ENCODE measurements at regions not wholly inside any gene's neighbourhood (a gene's known extent, or its start where the extent isn't known, plus 50 kb on each side); places are given as distances from the start of the nearest gene placed in this dataset.
"Not testable (repeated sequence)": the region's sequence is repeated elsewhere in the genome, so short reads cannot be mapped to it uniquely, and the experiment has no call there.

DNA sequence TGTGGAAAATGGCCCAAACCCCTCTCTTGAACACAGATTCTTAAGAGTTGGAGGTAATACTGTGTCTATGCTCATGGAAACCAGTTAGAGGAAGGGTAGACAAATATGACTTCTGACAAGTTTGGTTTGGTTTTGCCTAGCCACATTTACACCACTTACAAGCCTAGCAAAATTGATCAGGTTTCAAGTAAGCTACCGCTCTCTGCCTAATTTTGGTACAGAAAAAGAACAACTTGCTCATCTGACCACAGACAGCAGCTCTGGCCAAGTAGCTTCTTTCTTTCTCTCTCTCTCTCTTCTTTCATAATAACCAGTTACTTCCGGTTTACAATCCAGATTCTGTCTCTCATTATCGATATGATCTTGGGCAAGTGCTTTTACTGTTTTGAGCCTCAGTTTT is 260.0 kb downstream of the GLUD2 start:
- peak; percentile 84 for DNase-seq

DNA sequence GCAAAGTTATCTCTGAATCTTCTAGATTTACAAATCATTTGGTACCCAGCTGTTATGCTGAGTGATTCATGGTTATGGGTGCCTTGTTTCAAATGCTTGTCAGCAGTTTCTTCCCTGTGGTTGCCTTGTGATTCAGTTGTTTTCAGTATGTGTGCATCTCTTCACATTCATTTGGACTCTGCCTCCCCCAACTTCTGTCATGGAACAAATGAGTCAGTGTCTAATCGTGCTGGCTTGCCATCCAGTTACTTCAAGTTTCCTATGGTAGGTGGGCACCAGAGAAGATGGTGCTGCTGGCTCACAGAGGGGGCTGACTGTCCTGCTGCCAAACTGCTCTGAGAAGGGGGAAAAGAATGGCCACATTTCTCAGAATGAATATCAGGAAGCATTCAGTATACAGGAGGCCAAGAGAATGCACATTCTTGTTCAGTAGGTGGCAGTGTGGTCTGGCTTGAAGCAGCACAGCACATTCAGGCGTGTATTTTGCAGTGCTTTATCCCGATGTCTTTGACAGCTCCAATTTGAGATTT is 260.9 kb downstream of the GLUD2 start:
- DNase-seq, result peak; percentile 94

DNA sequence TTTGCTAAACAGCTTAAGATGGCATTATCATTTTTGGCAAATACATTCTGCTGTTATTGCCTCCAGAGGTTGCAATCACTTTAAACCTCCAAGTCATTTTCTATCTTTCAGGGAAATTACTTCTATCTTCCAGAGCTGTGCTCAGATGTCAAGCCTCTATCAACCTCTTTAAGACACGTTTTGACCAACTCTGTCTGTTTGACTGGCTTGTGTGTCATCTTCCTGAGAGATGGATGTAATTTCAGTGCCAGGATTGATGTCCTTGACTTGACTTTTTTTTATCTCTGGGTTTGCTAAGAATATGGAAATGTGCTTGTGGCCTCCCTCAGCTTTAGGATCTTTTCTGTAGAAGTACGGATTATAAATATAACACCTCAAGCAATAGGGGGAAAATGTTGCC is 263.4 kb downstream of the GLUD2 start:
- no peak for DNase-seq

DNA sequence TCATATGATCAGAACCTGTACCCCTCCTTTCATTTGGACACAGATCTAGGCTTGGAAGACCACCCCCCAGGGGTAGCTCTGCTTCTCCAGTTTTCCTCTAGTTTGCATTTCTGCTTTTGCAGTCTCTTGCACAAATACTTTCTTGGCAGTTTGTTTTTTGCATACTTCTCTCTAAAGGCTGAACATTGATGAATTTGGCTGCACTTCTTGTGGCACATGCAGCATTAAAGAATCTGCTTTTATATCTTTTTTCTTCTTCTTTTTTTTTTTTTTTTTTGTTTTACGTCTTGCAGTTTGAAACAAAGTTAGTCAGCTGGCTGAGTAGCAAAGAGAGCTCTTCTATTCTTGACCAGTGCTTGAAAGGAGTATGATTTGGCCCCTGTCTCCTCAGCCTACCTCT is 273.0 kb downstream of the GLUD2 start:
- DNase-seq, result no peak

DNA sequence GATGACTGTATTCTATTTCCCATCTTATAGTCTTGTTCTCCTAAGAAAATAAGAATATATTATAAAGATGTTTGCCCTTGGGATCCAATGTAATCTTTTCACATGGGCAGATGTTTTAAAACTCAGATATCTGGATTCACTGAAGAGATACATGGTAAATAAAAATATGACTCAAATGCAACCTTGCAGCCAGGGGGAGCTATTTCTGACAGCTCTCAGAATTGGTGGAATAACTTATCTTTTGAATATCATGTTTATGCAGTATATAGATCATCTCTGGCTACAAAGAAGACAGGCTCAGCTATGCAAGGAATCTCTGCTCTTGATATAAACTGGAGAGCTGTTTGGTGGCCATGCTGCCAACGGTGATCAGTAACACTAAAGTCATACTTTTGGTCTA is 274.7 kb downstream of the GLUD2 start:
- DNase-seq, result no peak

DNA sequence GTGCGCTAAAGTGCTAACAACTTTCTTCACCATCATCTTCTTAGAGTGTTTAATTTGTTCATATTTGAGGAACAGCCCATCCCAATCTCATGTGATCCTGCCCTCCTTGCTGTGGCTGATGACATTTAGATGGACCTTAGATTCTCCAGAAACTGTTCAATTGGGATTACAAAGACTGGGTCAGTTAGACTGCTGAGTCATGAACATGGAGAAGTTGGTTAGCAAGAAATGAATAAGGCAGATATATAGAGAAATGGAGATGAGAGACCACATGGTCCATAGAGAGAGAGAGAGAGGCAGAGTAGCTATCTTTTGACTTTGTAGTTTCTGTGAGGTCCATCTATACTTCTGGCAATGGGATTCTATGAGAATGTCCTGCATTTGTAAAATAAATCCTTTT is 275.9 kb downstream of the GLUD2 start:
- DNase-seq, result no peak

DNA sequence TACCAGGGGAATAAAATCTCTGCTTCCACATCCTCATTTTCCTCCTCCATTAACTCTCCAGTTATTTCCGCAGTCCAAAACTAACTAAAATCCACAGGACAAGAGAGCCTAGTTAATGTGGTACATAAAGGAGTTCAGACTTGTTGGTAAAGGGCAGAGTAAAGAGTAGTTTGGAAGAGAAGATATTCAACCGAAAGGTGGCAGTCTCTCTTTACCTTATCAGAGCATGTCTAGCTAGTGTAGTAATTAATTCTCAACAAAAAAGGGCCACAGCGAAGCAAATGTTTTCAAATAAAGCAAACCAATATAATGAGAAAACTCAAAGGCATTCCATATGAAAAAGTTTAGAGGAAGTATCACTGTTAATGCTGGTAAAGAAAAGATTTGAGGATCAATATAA is 286.5 kb downstream of the GLUD2 start:
- DNase-seq, result no peak

DNA sequence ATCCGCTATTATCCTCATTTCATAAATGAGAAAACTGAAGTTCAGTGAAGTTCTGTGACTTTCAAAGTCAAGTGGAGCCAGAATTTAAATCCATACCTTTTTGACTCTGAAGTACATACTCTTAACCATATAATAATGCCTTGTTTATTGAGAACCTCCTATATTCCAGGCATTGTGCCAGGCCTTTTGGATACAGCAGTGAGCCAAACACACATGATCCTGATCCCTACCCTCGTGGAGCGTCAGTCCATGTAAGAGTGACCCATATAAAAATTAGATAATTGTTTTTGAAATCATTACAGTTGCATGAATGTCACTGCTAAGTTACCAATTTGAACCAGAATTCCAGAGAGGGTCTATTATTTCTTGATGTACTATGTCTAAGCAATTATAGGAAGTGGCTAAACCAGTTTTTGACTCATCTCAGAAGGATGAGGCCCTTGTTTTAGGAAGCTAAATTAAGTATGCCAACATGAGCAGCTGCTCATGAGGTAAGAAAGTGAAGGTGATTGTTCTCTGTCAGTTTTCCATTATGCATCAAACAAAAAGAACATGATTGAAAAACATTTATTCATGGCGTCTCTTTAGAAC is 289.5 kb downstream of the GLUD2 start:
- no peak for DNase-seq

DNA sequence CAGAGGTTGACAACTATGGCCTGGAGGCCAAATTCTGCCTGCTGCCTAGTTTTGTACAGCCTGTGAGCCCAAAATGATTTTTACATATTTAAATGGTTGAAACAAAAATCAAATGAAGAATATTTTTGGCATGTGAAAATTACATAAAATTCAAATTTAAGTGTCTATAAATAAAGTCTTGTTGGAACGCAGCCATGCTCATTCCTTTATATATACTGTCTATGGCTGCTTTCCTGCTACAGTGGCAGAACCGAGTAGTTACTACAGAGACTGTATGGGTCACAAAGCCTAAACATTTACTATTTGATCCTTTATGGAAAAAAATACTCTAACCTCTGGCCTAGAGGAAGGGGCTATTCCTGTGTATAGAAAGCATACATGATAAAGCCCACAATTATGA is 290.4 kb downstream of the GLUD2 start:
- no peak for DNase-seq

DNA sequence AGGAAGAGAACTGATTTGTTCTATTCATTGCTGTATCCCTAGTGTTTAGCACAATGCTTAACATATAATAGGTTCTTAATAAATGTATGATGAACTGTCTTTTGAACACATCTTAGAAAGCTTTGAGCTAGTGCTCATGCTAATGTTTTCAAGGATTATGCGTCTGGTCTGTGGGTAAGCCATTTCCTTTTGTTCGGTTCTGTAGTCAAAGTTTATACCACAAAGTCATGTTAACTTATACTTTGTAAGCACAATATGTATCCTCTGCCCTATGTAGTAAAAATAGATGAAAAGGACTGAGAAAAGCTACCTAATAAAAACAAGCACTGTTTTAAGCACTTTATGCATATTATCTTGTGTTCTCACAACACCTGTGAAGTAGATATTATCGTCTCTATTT is 301.9 kb downstream of the GLUD2 start:
- no peak for DNase-seq

DNA sequence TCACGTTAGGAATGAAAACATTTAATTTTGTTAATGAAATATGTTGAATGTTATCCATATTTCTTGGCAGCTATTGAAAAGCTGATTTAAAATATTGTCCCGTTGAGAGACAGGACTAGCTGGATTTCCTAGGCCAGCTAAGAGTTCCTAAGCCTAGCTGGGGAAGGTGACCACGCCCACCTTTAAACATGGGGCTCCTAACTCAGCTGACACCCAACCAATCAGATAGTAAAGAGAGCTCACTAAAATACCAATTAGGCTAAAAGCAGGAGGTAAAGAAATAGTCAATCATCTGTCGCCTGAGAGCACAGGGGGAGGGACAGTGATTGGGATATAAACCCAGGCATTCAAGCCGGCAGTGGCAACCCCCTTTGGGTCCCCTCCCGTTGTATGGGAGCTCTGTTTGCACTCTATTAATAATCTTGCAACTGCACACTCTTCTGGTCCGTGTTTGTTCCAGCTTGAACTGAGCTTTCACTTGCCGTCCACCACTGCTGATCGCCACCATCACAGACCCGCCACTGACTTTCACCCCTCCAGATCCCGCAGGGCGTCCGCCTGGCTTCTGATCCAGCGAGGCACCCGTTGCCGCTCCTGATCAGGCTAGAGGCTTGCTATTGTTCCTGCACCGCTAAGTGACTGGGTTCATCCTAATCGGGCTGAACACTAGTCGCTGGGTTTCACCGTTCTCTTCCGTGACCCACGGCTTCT is 308.9 kb downstream of the GLUD2 start:
- no peak for DNase-seq

DNA sequence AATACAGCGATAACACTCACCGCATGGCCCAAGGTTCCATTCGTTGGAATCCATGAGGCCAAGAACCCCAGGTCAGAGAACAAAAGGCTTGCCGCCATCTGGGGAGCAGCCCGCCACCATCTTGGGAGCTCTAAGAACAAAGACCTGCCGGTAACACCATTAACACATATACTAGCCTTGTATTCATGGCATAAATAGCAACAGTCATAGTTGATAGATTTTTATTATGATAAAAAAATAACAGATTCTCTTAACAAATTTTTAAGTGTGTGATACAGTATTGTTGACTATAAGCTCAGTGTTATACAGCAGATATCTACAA is 309.4 kb downstream of the GLUD2 start:
- DNase-seq, result no peak

DNA sequence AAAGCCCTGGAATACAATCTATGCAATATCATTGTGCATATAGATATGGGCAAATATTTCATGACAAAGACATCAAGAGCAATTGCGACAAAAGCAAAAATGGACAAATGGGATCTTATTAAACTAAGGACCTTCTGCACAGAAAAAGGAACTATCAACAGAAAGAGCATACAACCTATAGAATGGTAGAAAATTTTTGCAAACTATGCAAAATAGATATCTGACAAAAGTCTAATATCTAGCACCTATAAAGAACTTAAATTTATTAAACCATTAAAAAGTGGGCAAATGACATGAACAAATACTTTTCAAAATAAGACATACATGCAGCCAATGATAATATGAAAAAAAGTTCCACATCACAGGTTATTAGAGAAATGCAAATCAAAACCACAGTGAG is 312.9 kb downstream of the GLUD2 start:
- DNase-seq, result no peak

DNA sequence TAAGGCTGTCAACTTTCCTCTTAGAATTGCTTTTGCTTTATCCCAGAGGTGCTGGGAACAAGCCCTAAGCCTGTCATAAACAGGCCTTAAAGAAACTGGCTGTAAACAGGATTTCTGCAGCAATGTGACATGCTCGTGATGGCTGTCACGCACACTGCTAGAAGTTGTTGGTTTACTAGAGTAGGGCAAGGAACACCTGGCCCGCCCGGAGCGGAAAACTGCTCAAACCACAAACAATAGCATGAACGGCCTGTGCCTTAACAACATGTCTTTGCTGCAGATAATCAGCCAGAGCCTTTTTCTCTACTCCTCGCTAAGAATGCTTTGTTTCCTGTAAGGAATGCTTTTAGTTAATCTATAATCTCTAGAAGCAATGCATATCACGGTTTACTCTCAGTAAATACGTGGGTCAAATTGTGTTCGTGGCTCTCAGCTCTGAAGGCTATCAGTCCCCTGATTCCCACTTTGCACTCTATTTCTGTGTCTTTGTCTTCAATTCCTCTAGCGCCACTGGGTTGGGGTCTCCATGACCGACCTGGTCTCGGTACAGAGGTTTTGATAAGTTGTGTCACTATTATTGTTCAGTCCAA is 318.3 kb downstream of the GLUD2 start:
- DNase-seq, result no peak

DNA sequence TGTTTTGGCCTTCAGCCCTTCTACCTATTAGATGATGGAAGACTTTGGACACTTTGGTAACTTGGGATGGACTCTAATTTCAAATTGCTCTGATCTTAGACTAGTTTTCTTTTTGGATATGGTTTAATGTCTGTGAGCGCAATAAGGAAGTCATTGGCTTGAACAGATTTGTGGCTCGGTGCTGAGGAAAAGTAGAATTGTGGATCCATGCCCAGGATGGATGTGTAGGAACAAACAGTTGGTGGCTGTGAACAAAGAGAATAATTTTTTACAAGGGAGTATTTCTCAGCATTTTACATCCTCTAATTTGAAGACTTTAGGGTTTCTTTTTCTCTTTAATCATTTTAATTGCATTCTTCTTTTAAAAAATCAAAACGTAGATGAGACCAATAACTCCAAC is 327.1 kb downstream of the GLUD2 start:
- no peak for DNase-seq

DNA sequence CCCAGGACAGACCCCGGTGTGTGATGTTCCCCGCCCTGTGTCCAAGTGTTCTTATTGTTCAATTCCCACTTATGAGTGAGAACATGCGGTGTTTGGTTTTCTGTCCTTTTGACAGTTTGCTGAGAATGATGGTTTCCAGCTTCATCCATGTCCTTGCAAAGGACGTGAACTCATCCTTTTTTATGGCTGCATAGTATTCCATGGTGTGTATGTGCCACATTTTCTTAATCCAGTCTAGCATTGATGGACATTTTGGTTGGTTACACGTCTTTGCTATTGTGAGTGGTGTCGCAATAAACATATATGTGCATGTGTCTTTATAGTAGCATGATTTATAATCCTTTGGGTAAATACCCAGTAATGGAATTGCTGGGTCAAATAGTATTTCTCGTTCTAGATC is 334.5 kb downstream of the GLUD2 start:
- not testable (repeated sequence) for DNase-seq

DNA sequence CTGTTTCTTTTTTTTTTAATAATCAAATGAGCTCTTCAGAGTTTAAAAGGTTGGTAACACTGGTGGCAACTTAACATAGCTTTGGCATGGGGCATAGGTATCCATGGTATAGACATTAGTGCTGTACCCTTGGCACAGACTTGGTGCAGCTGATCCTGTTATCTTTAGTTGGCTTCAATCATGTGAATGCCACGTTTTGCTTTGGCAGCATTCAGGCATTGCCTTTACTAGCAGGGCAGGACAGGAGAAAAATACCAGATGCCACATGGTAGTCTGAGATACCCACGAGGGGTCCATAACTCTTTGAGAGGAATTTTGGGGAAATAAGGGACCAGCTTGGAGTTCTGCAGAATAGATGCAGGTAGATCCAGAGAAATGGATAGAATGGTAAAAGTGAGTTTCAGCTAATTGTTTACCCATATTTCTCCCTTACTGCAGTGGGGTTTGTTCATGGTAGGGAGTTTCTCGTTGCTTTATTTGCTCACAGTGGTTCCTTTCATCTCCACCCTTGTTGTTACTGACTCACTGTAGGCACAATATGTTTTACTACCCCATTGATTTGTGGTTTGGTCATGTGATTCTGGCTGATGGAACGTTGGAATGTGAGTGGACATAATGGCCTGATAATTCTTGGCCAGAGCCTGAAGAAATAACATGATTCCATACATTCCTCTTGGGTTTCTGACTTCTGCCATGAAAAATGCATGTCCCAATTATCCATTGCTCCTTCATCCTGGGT is 342.7 kb downstream of the GLUD2 start:
- no peak for DNase-seq

DNA sequence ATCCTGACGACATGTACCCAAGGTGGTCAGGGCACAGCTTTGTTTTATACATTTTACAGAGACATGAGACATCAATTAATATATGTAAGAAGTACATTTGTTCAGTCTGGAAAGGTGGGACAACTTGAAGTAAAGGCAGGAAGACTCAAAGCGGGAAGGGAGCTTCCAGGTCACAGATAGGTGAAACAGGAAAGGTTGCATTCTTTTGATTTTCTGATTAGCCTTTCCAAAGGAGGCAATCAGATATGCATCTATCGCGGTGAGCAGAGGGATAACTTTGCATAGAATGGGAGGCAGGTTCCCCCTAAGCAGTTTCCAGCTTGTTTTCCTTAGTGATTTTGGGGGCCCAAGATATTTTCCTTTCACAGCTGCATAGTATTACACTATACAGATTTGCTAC is 358.4 kb downstream of the GLUD2 start:
- DNase-seq, result no peak

DNA sequence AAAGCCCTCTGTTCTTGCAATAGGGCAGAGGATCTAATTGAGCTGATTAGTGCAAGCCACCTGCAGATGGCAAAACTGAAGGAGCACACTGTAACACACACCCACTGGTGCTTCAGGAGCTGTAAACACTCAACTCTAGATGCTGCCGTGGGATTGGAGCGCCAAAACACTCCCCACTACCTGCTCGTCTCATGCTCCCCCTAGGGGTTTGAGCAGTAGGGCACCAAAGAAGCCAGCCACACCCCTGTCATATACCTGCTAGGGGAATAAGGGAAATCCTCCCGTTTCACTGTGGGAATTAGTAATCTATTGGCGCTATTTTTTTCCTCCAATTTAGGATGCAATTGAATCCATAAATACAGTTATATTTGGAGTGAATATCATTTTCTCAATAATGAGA is 360.2 kb downstream of the GLUD2 start:
- DNase-seq, result peak; percentile 0

DNA sequence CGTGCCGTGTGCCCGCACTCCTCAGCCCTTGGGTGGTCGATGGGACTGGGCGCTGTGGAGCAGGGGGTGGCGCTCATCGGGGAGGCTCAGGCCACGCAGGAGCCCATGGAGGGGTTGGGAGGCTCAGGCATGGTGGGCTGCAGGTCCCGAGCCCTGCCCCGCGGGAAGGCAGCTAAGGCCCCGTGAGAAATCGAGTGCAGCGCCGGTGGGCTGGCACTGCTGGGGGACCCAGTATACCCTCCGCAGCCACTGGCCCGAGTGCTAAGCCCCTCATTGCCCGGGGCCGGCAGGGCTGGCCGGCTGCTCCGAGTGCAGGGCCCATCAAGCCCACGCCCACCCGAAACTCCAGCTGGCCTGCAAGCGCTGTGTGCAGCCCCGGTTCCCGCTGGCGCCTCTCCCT is 384.1 kb downstream of the GLUD2 start:
- DNase-seq, result not testable (repeated sequence)

DNA sequence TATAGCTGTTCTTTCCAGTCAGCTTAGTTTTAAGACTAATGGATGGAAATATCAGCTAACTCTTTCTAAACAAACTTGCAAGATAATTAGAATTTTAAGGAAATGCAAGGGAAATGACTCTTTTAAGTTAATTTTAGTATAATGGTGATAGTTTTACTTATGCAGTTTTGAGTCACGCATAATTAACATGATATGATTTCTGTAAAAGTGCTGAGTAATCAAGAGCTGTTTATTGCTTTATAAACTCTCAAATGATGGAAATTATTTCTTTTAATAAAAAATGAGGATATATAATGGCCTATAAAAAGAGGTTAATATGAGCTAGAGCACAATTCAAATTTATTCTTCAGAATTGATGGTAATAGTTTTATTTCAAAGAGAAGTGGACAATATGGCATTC is 385.9 kb downstream of the GLUD2 start:
- DNase-seq, result no peak

DNA sequence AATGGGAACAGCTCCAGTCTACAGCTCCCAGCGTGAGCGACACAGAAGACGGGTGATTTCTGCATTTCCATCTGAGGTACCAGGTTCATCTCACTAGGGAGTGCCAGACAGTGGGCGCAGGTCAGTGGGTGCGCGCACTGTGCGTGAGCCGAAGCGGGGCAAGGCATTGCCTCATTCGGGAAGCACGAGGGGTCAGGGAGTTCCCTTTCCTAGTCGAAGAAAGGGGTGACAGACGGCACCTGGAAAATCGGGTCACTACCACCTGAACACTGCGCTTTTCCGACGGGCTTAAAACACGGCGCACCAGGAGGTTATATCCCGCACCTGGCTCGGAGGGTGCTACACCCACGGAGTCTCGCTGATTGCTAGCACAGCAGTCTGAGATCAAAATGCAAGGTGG is 390.3 kb downstream of the GLUD2 start:
- DNase-seq, result not testable (repeated sequence)

DNA sequence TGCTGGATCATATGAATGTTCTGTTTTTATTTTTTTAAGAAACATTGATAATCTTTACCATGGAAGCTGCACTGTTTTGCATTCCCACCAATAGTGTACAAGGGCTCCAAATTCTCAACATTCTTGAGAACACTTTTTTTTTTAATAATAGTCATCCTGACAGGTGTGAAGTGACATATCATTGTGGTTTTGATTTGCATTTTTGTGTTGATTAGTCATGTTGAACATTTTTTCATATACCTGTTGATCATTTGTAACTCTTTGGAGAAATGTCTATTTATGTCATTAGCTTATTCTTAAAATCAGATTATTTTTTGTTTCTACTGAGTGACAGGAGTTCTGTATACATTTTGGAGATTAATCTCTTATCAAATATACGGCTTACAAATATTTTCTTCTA is 408.5 kb downstream of the GLUD2 start:
- no peak for DNase-seq

DNA sequence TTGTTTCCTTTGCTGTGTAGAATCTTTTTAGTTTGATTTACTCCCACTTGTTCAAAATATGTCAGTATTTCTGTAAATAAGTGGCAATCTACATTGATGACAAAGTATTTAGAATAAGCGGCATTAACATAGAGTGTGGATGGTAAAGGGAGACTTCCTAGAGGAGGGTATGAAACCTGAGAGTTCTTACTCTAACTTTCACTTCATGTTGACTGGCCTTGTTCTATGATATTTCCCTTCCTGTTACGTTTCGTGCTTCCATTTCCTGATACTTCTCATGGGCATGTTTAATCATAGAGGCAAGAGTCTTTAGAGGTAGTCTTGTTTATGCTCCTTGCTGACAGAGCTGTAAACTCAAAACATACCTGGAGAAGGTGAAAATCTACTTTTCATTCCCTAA is 408.9 kb downstream of the GLUD2 start:
- DNase-seq, result no peak
